Stimulated activated CD8-positive, alpha-beta memory T cell treated with anti-CD3 and anti-CD28 coated beads, Interleukin-4, amount 100 ng/mL, for 24 hours (primary cell): ENCODE measurements at regions not wholly inside any gene's neighbourhood (a gene's known extent, or its start where the extent isn't known, plus 50 kb on each side); places are given as distances from the start of the nearest gene placed in this dataset.
"Not testable (repeated sequence)": the region's sequence is repeated elsewhere in the genome, so short reads cannot be mapped to it uniquely, and the experiment has no call there.

Experiments used
- DNase-seq: peaks from one replicate; pipeline ENCODE4 v3.0.0-alpha.2; 2020; ENCODE audit warnings: low read depth

- DNase-seq, result no peak
These were observed 83.1 kb upstream of the LYPLAL1 start for GRCh38 chr1:219090607-219091006.

GRCh38 chr1:219092206-219092605 lies 81.5 kb upstream of the LYPLAL1 start:
- DNase-seq, result no peak

GRCh38 chr1:219099307-219099706 lies 74.4 kb upstream of the LYPLAL1 start:
- no peak for DNase-seq

DNA sequence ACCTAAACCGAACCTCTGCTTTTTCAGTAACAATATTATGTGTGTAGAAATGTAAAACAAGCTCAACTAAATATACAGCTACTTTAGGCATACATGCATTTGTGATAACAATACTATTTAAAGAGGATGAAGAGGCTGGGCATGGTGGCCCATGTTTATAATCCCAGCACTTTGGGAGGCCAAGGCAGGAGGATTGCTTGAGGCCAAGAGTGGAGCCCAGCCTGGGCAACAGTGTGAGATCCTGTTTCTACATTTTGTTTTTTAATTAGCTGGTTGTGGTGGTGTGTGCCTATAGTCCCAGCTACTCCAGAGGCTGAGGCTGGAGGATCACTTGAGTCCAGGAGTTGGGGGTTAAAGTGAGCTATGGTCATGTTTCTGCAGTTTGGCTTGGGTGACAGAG lies 73.6 kb upstream of the LYPLAL1 start:
- no peak for DNase-seq

- not testable (repeated sequence) for DNase-seq
These were observed 71.2 kb upstream of the LYPLAL1 start for GRCh38 chr1:219102466-219102865.

DNA sequence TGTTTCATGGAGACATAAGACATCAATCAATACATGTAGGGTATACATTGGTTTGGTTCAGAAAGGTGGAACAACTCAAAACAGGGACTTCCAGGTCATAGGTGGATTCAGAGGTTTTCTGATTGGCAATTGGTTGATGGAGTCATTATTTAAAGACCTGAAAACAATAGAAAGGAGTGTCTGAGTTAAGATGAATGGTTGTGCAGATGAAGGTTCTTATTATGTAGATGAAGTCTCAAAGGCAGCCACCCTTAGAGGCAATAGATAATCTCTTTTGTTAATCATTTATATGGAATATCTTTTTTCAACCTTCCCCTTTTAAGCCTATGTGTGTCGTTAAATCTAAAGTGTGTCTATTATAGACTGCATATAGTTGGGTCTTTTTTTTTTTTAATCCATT lies 67.8 kb upstream of the LYPLAL1 start:
- DNase-seq, result no peak

GRCh38 chr1:219109424-219110018 lies 64.2 kb upstream of the LYPLAL1 start:
- no peak for DNase-seq

DNA sequence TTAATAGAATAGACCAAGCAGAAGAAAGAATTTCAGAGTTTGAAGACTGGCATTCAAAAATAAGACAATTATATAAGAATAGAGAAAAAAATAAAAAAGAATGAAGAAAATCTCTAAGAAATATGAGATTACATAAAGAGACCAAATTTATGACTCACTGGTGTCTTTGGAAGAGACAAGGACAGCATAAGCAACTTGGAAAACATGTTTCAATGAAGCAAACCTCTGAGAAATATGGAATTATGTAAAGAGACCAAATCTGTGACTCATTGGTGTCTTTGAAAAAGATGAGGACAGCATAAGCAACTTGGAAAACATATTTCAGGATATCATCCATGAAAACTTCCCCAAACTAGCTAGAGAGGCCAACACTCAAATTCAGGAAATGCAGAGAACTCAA lies 60.4 kb upstream of the LYPLAL1 start:
- no peak for DNase-seq

DNA sequence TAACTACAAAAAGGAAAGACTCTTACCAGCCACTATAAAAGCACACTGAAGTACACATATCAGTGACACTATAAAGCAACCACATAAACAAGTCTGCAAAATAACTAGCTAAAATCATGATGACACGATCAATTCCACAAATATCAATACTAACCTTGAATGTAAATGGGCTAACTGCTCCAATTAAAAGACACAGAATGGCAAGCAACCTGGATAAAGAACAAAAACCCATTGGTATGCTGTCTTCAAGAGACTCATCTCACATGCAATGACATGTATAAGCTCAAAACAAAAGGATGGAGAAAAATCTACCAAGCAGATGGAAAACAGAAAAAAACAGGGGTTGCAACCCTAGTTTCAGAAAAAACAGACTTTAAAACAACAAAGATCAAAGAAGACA lies 59.7 kb upstream of the LYPLAL1 start:
- DNase-seq, result no peak

GRCh38 chr1:219119839-219120238 lies 53.8 kb upstream of the LYPLAL1 start:
- no peak for DNase-seq

- DNase-seq, result no peak
These were observed 52.8 kb upstream of the LYPLAL1 start for GRCh38 chr1:219120624-219121544.

DNA sequence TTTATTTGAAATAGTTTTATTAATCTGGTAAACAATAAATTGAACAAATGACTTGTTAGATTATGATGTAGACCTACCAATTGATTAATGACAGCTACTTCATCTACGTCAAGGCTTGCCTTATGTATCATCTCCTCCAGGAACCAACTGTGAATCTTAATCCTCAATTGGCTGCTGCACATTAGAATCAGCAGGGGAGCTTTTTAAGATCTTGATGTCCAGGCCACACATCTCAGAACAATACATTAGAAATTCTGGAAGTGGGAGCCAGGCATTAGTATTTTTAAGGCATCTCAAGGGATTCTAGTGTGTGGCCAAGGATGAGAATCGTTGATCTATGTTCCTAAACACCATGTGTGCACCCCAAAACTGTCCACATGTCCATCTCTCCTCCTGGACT lies 52.0 kb upstream of the LYPLAL1 start:
- no peak for DNase-seq

GRCh38 chr1:219123036-219123435 lies 50.6 kb upstream of the LYPLAL1 start:
- DNase-seq, result no peak
